Activated CD4-positive, alpha-beta T cell treated with anti-CD3 and anti-CD28 coated beads, Interleukin-2, Interleukin-4, amounts not matched to agents 100 ng/mL and 50 ng/mL, durations not matched to agents 16 hours and 8 hours (primary cell): ENCODE measurements at regions not wholly inside any gene's neighbourhood (a gene's known extent, or its start where the extent isn't known, plus 50 kb on each side); places are given as distances from the start of the nearest gene placed in this dataset.
"Not testable (repeated sequence)": the region's sequence is repeated elsewhere in the genome, so short reads cannot be mapped to it uniquely, and the experiment has no call there.

ENCODE experiments used
- DNase-seq: peaks from one replicate; pipeline ENCODE4 v3.0.0-alpha.2; 2020; ENCODE audit warnings: low spot score

- DNase-seq = no peak
Measured at GRCh38 chr6:131336596-131336995, 201.3 kb downstream of the AKAP7 start.

- DNase-seq = not testable (repeated sequence)
Measured at GRCh38 chr6:131346896-131347295, 211.6 kb downstream of the AKAP7 start.

DNA sequence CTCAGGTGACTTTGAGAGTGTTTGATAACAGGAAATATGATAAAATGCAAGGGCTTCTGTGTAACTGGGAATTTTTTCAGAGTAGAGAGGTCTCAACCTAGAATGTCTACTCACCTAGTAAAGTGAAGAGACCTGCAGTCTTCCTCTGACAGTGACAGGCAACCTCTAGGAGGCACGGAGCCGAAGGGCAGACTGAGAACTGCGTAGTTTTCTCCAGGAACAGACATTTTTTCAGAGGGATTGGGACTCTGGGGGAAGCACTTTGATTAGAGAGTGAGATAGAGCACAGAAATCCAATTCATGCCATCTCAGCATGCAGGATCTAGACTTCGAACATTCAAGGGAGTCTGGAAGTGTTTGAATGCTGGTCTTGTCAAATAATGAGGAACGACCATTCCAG, 213.3 kb downstream of the AKAP7 start:
- no peak for DNase-seq

GRCh38 chr6:131349199-131349598, 213.9 kb downstream of the AKAP7 start:
- no peak for DNase-seq

- no peak for DNase-seq
Measured at GRCh38 chr6:131353106-131353505, 217.8 kb downstream of the AKAP7 start.

DNA sequence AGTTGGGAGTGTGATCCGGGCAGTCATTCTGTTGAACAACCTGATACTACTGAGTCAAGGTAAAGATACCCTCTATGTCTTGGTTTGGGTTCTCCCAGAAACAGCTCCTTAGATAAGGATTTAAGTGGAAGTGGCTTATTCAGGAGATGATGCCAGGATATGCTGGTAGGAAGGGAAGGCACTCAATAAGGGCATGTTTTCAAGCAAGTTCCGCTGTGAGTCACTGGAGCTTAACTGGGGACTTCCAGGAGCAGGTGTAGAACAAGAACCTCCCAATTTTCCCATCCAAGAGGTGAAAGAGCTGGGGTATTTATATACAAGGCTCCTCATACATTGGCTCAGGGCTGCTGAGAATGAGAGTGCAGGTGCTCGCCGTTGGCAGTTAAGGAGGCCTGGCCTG, 218.6 kb downstream of the AKAP7 start:
- DNase-seq = no peak

GRCh38 chr6:131354356-131354755, 218.7 kb upstream of the ARG1 start:
- DNase-seq = no peak

GRCh38 chr6:131356161-131356560, 216.9 kb upstream of the ARG1 start:
- DNase-seq = no peak

- no peak for DNase-seq
Measured at GRCh38 chr6:131357501-131357900, 215.5 kb upstream of the ARG1 start.

DNA sequence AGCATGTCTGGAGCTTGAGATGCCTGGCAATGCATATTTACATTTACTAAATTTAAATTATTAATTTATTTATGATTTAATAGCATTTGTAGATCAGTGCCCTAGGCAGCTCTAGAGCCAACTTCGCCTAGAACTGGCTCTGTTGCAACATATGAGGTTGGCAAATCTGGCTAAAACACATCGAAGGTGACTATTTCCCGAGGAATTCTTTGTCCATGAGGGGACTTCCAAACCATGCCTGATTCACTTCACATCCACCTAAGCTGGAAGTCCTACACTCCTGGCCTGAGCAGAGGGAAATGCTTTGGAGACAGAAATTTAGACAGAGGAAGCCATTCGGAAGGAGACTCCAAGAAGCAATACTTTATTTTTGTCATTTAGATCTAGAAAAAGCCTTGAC, 211.0 kb upstream of the ARG1 start:
- no peak for DNase-seq

GRCh38 chr6:131362696-131363095, 210.3 kb upstream of the ARG1 start:
- no peak for DNase-seq

DNA sequence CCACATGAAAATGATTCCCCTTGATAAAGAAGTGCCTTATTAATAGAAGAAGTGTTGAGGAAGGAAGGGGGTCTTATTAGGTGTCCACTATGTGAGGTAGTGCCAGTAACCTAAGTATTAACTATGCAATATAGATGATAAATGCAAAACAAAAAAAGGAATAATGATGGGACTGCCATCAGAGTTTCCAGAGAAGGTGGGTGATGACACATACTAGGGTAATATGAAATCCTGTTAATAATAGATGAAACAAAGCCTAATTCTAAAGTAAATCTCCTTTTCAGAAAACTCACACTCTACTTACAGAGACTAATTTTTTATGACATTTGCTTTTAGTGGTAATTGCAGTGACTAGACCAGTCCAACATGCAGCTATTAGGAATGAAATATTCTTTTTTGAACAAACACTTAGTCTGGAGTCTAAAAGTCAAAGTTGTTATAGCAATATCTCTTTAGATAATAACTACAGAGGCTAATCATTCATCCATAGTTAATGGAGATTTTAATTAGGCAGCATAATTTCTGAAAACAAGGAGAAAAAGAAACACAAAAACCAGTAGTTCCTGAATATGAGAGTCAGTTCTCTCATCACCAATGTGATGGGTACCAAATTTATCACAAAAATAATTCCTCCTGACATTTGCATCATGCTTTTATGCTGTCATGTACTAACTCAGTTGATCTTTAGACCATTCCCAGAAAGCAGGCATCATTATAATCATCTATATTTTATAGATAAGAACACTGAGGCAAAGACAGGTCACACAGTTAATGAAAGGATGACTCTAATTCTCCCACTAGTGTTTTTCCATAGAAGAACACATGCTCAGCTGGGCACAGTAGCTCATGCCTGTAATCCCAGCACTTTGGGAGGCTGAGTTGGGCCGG, 208.8 kb upstream of the ARG1 start:
- no peak for DNase-seq

- DNase-seq = no peak
Measured at GRCh38 chr6:131366223-131366622, 206.8 kb upstream of the ARG1 start.

GRCh38 chr6:131367206-131367873, 205.7 kb upstream of the ARG1 start:
- DNase-seq = no peak

DNA sequence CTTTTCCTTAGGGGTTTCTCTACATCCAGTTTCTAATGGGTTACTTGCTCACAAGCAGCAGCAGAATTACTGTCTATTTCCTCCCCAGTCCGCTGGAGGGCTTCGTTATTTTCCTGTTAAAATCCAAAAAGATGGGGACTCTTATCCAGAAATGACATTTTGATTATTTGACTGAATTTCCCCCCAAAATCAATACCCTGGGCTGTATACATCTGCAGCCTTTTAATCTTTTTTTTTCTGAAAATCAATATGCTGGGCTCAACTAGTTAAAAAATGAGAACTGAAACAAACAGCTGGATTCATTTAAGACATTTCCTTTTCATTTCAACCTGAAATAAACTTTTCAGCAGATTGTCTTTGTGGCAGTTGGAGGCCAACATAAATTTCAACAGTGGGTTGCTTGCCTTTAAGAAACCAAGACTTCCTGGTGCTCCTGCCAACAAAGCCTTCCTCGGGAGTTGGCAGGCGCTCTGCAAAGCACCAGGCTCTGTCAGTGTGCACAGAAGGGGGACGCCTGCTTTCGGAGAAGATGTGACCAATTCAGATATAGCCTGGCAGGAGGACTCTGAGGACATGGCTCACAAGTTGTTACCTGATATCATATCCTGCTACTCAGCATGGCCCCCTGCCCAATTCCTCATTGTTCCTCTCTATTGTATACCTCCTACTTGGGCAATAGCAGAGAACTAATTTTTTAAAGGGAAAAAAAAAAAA, 204.7 kb upstream of the ARG1 start:
- no peak for DNase-seq

DNA sequence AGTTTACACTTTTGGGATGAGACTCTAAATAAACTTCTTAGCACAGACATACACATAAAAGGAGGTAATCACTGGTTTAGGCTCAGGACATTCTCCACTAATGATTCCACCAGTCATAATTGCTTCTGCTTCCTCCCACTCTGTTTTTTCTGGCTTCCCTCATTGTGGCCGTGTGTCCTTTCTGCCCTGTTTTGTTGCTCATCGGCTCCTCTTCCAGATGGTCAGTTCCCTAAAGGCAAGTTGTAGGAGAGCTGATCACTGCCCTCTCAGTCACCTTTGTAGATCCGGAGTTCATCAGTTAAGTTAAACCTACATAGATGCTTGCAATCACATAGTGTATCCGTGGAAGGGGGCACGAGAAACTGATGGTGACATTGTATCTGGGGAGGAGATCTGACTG, 200.5 kb upstream of the ARG1 start:
- DNase-seq = no peak

DNA sequence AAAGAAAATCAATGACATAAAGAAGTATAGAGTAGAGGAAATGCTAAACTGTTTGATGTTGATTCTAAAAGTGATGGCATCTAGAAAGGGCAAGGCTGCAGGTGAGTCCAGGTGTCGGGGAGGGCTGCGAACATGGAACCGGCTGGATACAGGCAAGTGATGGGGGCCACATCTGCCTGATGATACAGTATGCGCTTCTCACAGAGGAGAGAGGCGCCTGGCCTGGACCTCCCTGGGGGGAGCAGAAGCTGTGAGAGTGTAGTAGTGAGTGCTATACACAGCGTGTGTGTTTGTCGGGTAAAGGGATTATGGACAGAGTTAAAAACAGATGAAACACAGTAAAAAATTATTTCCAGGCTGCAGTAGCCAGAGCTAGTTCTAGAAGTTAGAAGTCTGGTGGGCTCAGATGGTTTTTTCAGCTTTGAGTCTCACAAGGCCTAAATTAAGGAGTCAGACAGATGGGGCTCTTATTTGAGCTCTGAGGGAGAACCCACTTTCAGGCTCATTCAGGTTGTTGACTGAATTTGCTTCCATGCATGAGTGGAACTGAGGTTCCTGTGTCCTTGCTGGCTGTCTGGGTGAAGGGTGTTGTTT, 195.8 kb upstream of the ARG1 start:
- no peak for DNase-seq

DNA sequence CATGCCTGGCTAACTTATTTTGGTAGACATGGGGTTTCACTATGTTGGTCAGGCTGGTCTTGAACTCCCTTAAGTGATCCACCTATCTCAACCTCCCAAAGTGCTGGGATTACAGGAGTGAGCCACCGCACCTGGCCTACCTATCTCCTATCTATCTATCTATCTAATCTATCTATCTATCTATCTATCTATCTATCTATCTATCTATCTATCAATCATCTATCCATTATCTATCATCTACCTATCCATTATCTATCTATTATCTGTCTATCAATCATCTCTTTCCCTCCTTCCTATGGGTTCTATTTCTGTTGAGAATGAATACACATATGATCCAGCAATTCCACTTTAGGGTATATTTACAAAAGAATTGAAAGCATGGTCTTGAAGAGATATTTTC, 194.2 kb upstream of the ARG1 start:
- DNase-seq = no peak

DNA sequence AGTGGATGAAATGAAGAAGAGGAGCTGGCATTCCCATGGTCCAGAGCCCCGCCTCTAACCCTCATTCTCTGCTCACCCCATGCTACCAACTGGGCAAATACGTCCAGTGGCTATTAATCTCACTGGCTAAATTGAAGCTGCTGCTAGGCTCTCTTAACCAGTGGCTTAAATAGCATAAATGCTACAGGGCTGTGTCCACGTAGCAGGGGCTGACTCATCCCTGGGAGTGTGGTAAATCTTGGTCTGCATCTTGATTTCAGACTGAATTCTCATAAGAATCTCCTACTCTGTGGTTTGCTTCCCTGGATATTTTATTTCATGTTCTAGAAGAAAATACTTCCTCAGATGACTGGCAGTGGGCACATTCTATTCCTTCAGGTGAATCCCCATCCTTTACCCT, 193.1 kb upstream of the ARG1 start:
- DNase-seq = no peak

DNA sequence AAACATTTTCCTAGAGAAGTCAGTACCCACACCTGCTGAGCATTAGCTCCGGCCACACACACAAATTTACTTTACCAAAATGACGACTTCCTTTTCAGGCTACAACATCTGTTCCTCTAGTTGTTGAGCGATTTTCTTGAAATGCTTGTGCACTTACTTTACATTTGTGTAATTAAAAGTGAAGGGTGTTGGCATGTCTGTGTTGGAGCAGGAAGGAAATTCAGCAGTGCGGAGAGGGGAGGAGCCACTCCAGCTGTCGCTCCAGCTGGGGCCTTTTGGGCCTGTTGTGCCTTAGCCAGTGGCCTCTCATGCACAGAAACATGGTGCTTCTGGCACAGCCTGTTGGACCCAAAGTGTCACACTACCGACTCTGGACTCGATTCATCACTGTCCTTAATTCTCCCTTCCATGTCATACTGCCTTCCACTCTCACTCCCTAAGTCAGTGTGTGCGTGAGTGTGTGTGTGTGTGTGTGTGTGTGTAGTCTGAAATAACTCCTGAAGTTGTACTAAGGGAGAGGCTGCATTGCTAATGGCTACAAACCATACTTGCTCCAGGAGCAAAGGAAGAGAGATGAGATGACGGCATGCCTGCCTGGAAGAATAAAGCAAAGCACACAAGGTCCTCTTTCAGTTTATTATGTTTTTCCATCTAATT, 191.8 kb upstream of the ARG1 start:
- DNase-seq = no peak

DNA sequence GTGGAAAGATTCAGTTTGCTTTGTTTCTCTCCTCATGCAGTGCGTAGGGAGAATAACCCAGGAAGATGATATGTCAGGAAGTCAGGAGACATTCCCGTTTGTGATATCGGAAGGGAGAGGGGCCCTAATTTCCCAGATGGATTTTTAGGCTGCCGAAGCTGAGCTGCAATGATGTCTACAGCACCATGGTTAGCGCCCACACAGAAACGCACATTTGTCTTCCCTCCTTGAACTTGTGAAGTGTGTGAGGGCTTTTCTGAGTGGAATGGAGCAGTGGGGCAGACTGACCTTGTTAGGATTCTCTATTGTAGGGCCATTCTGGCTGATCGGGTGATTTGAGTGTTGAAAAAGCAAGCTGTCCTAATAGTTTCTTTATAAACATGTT, 191.3 kb upstream of the ARG1 start:
- no peak for DNase-seq

- DNase-seq = no peak
Measured at GRCh38 chr6:131382631-131383030, 190.4 kb upstream of the ARG1 start.
